HG03045 (cell line): ENCODE measurements at regions not wholly inside any gene's neighbourhood (a gene's known extent, or its start where the extent isn't known, plus 50 kb on each side); places are given as distances from the start of the nearest gene placed in this dataset.

ENCODE experiments used
- ATAC-seq: cut with Tn5 transposase; IDR thresholded peaks from one replicate; pipeline ENCODE4 v1.9.1; 2021; ENCODE audit warnings: mild to moderate bottlenecking, moderate library complexity; ENCODE audit not compliant: unreplicated experiment

DNA sequence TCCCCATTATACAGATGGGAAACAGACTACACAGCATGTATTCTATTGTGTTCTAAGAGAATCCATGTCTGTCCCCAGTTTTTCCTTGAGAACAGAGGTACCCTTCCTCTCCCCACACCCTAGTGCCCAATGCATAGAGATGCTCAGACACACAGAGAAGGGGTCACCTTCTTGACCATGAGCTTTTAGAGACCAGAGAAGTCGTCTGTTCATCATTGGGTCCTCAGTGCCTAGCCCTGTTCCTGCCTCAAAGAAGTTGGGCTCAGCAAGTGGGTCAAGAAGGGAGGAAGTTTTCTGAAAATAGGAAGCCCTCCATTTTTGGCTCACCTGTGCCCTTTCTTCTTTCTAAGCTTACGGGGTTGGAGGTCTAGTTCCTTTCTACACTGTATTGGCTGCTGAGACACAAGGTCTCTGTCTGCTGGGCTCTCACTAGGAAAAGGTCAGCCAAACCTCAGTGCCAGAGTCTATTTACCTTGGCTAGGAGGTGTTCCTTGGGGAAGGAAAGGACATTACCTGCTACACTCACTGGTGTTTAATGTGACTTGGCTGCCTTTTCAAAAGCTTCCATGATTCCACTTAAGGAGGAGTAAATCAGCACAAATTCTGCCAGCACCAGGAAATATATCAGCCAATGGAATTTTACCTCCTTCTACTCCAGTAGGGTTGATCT is 198.5 kb upstream of the PWP1 start:
- no peak for ATAC-seq

- ATAC-seq: no peak
Observed at GRCh38 chr12:107488666-107489065, 196.9 kb upstream of the PWP1 start.

GRCh38 chr12:107490010-107490409 is 195.6 kb upstream of the PWP1 start:
- ATAC-seq: no peak

- ATAC-seq: no peak
Observed at GRCh38 chr12:107491856-107492255, 193.7 kb upstream of the PWP1 start.

GRCh38 chr12:107492393-107493134 is 193.0 kb upstream of the PWP1 start:
- no peak for ATAC-seq

GRCh38 chr12:107493135-107493494 is 192.5 kb upstream of the PWP1 start:
- no peak for ATAC-seq

GRCh38 chr12:107493666-107494065 is 191.9 kb upstream of the PWP1 start:
- ATAC-seq: no peak

DNA sequence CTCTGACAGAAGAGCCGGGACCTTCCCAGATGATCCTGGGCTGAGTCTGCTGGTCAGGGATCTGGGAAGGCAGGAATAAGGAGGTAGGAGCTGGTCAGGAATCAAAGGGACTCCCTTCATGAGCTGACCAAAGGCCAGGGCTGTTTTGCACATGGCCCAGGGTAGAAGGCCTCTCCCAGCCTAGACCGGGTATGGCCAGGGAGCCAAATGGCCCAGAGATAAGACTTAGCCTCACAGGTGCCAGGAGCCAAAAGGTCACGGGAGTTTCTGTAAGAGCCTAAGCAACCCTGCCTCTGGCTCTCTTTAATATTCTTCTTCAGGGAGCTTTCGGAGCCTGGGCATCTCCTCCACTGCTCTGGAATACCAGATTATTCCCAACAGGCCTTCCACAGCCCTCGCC is 191.3 kb upstream of the PWP1 start:
- ATAC-seq: no peak

- no peak for ATAC-seq
Observed at GRCh38 chr12:107495604-107496003, 190.0 kb upstream of the PWP1 start.

GRCh38 chr12:107497231-107497630 is 188.4 kb upstream of the PWP1 start:
- ATAC-seq: no peak

DNA sequence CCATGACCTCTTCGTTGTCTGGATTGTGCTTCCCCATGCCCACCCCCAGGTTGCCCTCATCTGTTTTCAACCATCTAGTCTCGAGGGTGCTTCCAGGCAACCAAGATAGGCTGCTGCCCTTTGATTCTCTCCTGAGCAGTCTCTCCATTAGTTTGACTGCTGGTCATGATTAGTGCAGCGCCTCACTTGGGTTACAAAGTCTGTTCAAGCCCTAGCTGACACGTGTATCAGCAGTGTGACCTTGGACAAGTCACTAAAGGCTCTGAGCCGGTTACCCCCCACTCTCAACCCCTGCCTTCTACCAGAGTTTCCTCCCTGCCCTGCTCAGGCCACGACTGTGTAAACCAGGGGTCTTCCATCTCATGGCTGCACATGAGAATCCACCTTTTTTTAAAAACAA is 185.3 kb upstream of the PWP1 start:
- ATAC-seq: no peak

- ATAC-seq: no peak
Observed at GRCh38 chr12:107501681-107502080, 183.9 kb upstream of the PWP1 start.

DNA sequence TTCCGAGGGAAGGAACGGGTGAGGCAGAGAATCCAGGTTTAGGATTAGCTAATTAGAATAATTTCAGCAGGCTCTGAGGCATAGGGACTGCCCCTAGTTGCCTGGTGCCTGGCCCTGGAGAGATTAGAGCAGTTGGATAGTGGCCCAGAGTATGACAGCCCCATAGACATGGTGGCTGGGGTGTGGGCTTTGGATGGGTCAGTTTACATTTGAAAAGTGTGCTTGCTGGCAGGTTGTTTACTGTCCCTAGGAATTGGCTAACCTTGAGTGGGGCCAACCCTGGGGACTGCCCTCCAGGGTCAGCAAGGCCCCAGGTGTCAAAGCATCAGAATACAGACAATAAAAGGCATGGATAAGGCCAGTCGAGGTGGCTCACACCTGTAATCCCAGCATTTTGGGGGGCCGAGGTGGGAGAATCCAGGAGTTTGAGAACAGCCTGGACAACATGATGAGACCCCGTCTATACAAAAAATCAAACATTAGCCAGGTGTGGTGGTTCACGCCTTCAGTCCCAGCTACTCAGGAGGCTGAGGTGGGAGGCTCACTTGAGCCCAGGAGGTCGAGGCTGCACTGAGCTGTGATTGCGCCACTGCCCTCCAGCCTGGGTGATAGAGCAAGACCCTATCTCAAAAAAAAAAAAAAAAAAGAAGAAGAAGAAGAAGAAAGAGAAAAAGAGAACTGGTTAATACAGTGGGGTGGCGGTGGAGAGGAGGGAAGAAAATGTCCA is 182.3 kb upstream of the PWP1 start:
- ATAC-seq: no peak

DNA sequence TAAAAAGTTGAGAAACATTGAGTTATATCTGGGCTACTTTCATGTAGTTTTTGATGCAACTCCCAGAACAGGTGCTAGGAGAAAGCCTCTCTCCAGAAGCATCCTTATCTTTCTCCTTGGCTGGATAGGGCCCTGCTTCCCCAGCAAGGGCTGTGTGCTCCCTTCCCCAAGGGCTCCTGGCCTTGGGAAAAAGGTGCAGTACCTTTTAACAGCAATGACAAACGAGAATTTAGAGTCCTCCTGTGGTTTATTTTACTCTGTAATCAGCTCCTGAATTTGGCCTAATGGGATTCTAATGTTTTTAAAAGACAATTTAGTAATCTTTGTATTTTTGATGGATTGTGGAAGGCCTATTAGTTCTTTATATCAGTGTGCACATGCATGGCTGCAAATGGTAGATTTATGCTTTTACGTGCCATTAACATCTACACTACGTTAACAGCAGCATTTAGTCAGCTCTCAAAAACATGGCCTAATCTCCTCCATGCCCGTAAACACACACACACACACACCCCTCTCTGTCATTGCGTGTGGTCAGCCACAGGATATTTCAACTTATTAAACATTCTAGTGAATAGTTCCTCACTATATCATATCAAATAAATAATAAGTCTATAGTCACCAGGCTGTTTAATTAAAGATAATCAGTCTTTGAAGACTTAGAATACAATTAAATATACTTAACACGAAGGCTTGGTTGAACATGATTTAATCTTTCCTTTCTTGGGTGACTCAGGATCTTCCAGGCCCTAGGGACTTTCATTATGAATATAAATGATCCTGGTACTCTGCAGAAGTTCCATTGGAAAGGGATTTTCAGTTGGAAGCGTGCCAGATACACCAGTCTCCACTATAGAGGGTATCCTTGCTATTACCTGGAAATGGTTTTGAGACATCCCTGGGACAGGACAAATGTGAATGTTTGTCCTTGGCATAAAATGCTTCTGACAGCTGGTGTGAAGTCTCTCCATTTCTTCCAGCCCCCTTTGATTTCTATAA is 181.4 kb upstream of the PWP1 start:
- no peak for ATAC-seq

- no peak for ATAC-seq
Observed at GRCh38 chr12:107509421-107509820, 176.2 kb upstream of the PWP1 start.

GRCh38 chr12:107510211-107510610 is 175.4 kb upstream of the PWP1 start:
- no peak for ATAC-seq

DNA sequence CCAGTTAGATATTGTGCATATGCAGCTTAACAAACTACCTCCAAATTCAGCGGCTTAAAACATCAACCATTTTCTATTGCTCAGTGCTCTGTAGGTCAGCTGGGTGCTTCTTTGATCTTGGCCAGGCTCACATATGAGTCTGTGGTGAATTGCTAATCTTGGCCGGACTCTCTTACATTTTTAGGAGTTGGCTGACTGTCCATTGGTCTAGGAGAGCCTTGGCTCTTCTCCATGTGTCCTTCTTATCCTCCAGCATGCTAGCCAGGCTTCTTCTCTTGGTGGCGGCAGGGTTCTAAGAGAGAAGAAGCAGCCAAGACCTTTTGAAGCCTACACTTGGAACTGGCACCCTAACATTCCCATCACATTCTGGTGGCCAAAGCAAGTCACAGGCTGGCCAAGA is 174.3 kb upstream of the PWP1 start:
- ATAC-seq: no peak

DNA sequence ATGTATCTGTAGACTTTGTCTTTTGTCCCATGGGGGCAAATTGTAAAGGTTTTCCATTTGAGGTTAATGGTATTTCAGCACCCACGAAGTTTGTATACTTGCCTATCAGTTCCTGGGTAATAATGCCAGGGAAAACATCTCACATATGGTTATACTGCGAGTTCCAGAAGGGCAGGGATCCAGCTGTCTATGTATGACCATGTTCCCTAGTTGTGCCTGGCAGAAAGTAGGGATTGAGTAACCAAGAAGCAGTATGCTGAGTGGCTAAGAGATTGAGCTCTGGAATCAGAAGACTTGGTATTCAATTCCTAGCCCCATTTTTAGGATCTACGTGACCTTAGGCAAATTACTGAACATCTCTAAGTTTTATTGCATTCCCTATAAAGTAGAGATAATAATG is 173.2 kb upstream of the PWP1 start:
- no peak for ATAC-seq

- ATAC-seq: no peak
Observed at GRCh38 chr12:107513184-107513583, 172.4 kb upstream of the PWP1 start.

- ATAC-seq: no peak
Observed at GRCh38 chr12:107513636-107514400, 171.8 kb upstream of the PWP1 start.
